ENCODE measurements at regions not wholly inside any gene's neighbourhood (a gene's known extent, or its start where the extent isn't known, plus 50 kb on each side); places are given as distances from the start of the nearest gene placed in this dataset.

GRCh38 chr9:106288689-106289088 lies 574.3 kb upstream of the ZNF462 start:
- no peak for ATAC-seq
- no peak for TF ChIP-seq TSHZ2 (CRISPR knock-in tag; IDR thresholded peaks at IDR 0.05)
- no peak for TF ChIP-seq BACH2 (CRISPR knock-in tag; IDR thresholded peaks at IDR 0.05; ENCODE audit: borderline replicate concordance)
- no peak for TF ChIP-seq ZNF70 (CRISPR knock-in tag; IDR thresholded peaks at IDR 0.05)
- TF ChIP-seq ZFP30 (CRISPR knock-in tag; IDR thresholded peaks at IDR 0.05): no peak
- no peak for TF ChIP-seq TOX (CRISPR knock-in tag; IDR thresholded peaks at IDR 0.05; ENCODE audit: borderline replicate concordance)
- no peak for TF ChIP-seq PPARA (CRISPR knock-in tag; IDR thresholded peaks at IDR 0.05; ENCODE audit: borderline replicate concordance)
- no peak for TF ChIP-seq TCF4 (CRISPR knock-in tag; IDR thresholded peaks at IDR 0.05; ENCODE audit: borderline replicate concordance)
- TF ChIP-seq POU6F1 (CRISPR knock-in tag; IDR thresholded peaks at IDR 0.05; ENCODE audit: borderline replicate concordance, low read depth): no peak
- no peak for TF ChIP-seq PATZ1 (CRISPR knock-in tag; IDR thresholded peaks at IDR 0.05; ENCODE audit: borderline replicate concordance)
- TF ChIP-seq CREB5 (CRISPR knock-in tag; IDR thresholded peaks at IDR 0.05; ENCODE audit: low read depth): no peak
- TF ChIP-seq ESRRG (CRISPR knock-in tag; IDR thresholded peaks at IDR 0.05): no peak

- TF ChIP-seq PATZ1 (CRISPR knock-in tag; IDR thresholded peaks at IDR 0.05; ENCODE audit: borderline replicate concordance) (no peak), ZC3H10 (CRISPR knock-in tag; IDR thresholded peaks at IDR 0.05) (no peak), ZFP3 (CRISPR knock-in tag; IDR thresholded peaks at IDR 0.05) (no peak), ZNF8 (CRISPR knock-in tag; IDR thresholded peaks at IDR 0.05) (no peak), TCF4 (CRISPR knock-in tag; IDR thresholded peaks at IDR 0.05; ENCODE audit: borderline replicate concordance) (no peak), GLIS3 (CRISPR knock-in tag; IDR thresholded peaks at IDR 0.05) (no peak), POU6F1 (CRISPR knock-in tag; IDR thresholded peaks at IDR 0.05; ENCODE audit: borderline replicate concordance, low read depth) (no peak), ZFP30 (CRISPR knock-in tag; IDR thresholded peaks at IDR 0.05) (no peak)
- no peak for ATAC-seq
Measured at GRCh38 chr9:106291786-106292185, 571.2 kb upstream of the ZNF462 start.

- ATAC-seq: no peak
- TF ChIP-seq RARB (CRISPR knock-in tag; IDR thresholded peaks at IDR 0.05): no peak
- TF ChIP-seq ESRRG (CRISPR knock-in tag; IDR thresholded peaks at IDR 0.05): no peak
- no peak for TF ChIP-seq SNAI2 (CRISPR knock-in tag; IDR thresholded peaks at IDR 0.05)
- no peak for TF ChIP-seq ARNTL (CRISPR knock-in tag; IDR thresholded peaks at IDR 0.05; ENCODE audit: borderline replicate concordance, low read depth)
- no peak for TF ChIP-seq ZFP30 (CRISPR knock-in tag; IDR thresholded peaks at IDR 0.05)
- no peak for TF ChIP-seq PPARA (CRISPR knock-in tag; IDR thresholded peaks at IDR 0.05; ENCODE audit: borderline replicate concordance)
- no peak for TF ChIP-seq ZNF565 (CRISPR knock-in tag; conservative IDR thresholded peaks at IDR 0.05; ENCODE audit: low read depth)
- TF ChIP-seq TSHZ2 (CRISPR knock-in tag; IDR thresholded peaks at IDR 0.05): no peak
- no peak for TF ChIP-seq CSDC2 (CRISPR knock-in tag; IDR thresholded peaks at IDR 0.05)
- no peak for TF ChIP-seq OSR1 (CRISPR knock-in tag; IDR thresholded peaks at IDR 0.05)
Measured at GRCh38 chr9:106296426-106296825, 566.5 kb upstream of the ZNF462 start.
